ENCODE measurements at regions not wholly inside any gene's neighbourhood (a gene's known extent, or its start where the extent isn't known, plus 50 kb on each side); places are given as distances from the start of the nearest gene placed in this dataset.

- no peak for TF ChIP-seq CTCF (conservative IDR thresholded peaks at IDR 0.05)
- no peaks in the 10 kb centered on the region for H3K9me3 ChIP-seq (ENCODE audit: control insufficient read depth, low read length)
- H3K27me3 ChIP-seq (ENCODE audit: control insufficient read depth, insufficient read depth, low read length, poor library complexity, severe bottlenecking): no peaks in the 10 kb centered on the region
- H3K9ac ChIP-seq (ENCODE audit: extremely low read depth, low read length, poor library complexity, severe bottlenecking): no peak overlapping the region
- H3K27ac ChIP-seq (ENCODE audit: low read depth, low read length): no peak overlapping the region
- DNase-seq: no peak
- no peaks in the 10 kb centered on the region for H3K4me1 Mint-ChIP-seq
- H3K27ac Mint-ChIP-seq: no peak overlapping the region
- H3K4me3 ChIP-seq (ENCODE audit: low read length): no peak overlapping the region
- no peaks in the 10 kb centered on the region for H3K27me3 Mint-ChIP-seq (ENCODE audit: insufficient read depth)
- no peak overlapping the region for H3K4me3 Mint-ChIP-seq
- 95% methylated on average over 1 of the region's 1 CpG; no CpG with 5 or more reads in 1 of the 2 experiments for WGBS, 2 experiments (ENCODE audit: insufficient coverage in 1 of 2, insufficient read length in 1 of 2)
- H3K9me3 Mint-ChIP-seq: peaks cover 7% of the 10 kb centered on the region
- H3K36me3 Mint-ChIP-seq (ENCODE audit: low read depth): no peaks in the 10 kb centered on the region
- no peaks in the 10 kb centered on the region for H3K36me3 ChIP-seq (ENCODE audit: control insufficient read depth, insufficient read depth, low read length)
- H3K4me1 ChIP-seq (ENCODE audit: control insufficient read depth, insufficient read depth, low read length): no peaks in the 10 kb centered on the region
Observed at GRCh38 chr5:19342942-19343341, 645.1 kb downstream of the CDH18 start.

DNA sequence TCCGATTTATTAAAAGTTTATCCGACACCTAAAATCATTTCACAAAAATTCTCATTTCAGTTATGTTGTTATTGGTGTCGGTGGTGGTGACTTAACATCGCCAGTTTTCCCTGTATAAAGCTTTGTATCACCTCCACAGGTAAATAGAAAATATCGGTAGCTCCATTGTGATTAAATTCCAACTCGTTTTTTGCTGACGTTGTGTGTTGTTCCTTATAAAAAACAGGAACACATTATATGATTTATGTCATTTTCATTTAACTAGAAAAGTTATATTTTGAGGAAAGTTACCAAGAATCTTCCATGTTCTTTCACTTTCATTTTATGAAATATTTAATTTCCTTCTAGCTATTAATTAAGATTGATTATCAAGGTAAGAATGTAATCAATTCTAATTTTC lies 635.9 kb downstream of the CDH18 start:
- 92% methylated on average over 7 of the region's 7 CpGs; no CpG with 5 or more reads in 1 of the 2 experiments for WGBS, 2 experiments (ENCODE audit: insufficient coverage in 1 of 2, insufficient read length in 1 of 2)
- no peak overlapping the region for H3K4me3 Mint-ChIP-seq
- H3K27ac Mint-ChIP-seq: no peak overlapping the region
- H3K27me3 Mint-ChIP-seq (ENCODE audit: insufficient read depth): no peaks in the 10 kb centered on the region
- H3K36me3 ChIP-seq (ENCODE audit: control insufficient read depth, insufficient read depth, low read length): no peaks in the 10 kb centered on the region
- no peaks in the 10 kb centered on the region for H3K36me3 Mint-ChIP-seq (ENCODE audit: low read depth)
- no peak overlapping the region for H3K4me3 ChIP-seq (ENCODE audit: low read length)
- TF ChIP-seq CTCF (conservative IDR thresholded peaks at IDR 0.05): no peak
- no peak for DNase-seq
- no peaks in the 10 kb centered on the region for H3K4me1 ChIP-seq (ENCODE audit: control insufficient read depth, insufficient read depth, low read length)
- no peak overlapping the region for H3K27ac ChIP-seq (ENCODE audit: low read depth, low read length)
- H3K9me3 ChIP-seq (ENCODE audit: control insufficient read depth, low read length): no peaks in the 10 kb centered on the region
- no peaks in the 10 kb centered on the region for H3K4me1 Mint-ChIP-seq
- no peak overlapping the region for H3K9ac ChIP-seq (ENCODE audit: extremely low read depth, low read length, poor library complexity, severe bottlenecking)
- H3K27me3 ChIP-seq (ENCODE audit: control insufficient read depth, insufficient read depth, low read length, poor library complexity, severe bottlenecking): no peaks in the 10 kb centered on the region
- H3K9me3 Mint-ChIP-seq: no peaks in the 10 kb centered on the region

GRCh38 chr5:19369048-19369447 lies 619.0 kb downstream of the CDH18 start:
- no peak overlapping the region for H3K4me3 Mint-ChIP-seq
- Histone ChIP-seq H3K4me3 (ENCODE audit: low read length) (no peak overlapping the region), H3K9me3 (ENCODE audit: control insufficient read depth, low read length) (no peaks in the 10 kb centered on the region), H3K4me1 (ENCODE audit: control insufficient read depth, insufficient read depth, low read length) (no peaks in the 10 kb centered on the region), H3K36me3 (ENCODE audit: control insufficient read depth, insufficient read depth, low read length) (no peaks in the 10 kb centered on the region), H3K9ac (ENCODE audit: extremely low read depth, low read length, poor library complexity, severe bottlenecking) (no peak overlapping the region), H3K27me3 (ENCODE audit: control insufficient read depth, insufficient read depth, low read length, poor library complexity, severe bottlenecking) (no peaks in the 10 kb centered on the region), H3K27ac (ENCODE audit: low read depth, low read length) (no peak overlapping the region)
- H3K36me3 Mint-ChIP-seq (ENCODE audit: low read depth): no peaks in the 10 kb centered on the region
- H3K27me3 Mint-ChIP-seq (ENCODE audit: insufficient read depth): no peaks in the 10 kb centered on the region
- no peak for TF ChIP-seq CTCF (conservative IDR thresholded peaks at IDR 0.05)
- no peaks in the 10 kb centered on the region for H3K9me3 Mint-ChIP-seq
- H3K4me1 Mint-ChIP-seq: no peaks in the 10 kb centered on the region
- H3K27ac Mint-ChIP-seq: no peak overlapping the region
- WGBS, 2 experiments (ENCODE audit: insufficient coverage in 1 of 2, insufficient read length in 1 of 2): 86 to 93% methylated on average over 3 of the region's 3 CpGs
- DNase-seq: no peak

Data from endodermal cell (in vitro differentiated cells).